ENCODE measurements at regions not wholly inside any gene's neighbourhood (a gene's known extent, or its start where the extent isn't known, plus 50 kb on each side); places are given as distances from the start of the nearest gene placed in this dataset.

DNA sequence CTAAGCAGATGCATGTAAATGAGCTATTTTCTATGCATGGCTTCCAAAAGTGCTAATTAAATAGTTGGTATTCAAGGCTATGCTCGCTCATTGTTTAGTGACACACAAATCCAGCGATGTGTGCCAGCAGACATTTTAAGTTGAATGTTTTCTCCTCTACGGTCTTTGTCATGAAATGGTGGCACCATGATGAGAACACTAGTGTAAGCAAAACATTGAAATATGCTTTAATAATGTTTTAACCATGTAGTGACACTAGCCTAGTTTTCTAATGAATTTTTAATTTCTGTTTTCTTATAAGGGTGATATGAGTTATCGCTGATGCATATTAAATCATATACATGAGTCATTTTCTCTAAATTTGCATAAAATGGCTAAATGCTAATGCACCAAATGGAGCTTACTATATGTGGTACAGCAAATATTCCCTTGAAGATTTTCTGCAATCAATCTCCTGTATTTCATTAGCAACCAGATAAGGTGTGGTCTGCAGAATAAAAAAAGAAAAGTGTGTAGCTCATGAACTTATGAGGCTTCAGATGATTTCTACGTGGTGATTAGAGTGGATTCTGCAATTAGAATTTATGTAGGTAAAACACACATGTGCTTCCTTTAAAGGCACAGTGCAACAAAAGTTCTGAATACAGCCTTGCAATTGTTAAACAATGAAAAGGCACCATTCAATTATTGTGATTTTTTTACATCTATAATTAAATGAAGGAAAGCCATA is 226.6 kb downstream of the MEF2C start:
- DNase-seq (no peak), ATAC-seq (ENCODE audit: low read depth) (no peak)
- intact Hi-C loops (cut with micrococcal nuclease), result no loop called here
- 62% methylated on average over 2 of the region's 5 CpGs; no CpG with 5 or more reads in 1 of the 2 experiments for WGBS, 2 experiments (ENCODE audit: extremely low coverage in 2 of 2, insufficient read length in 1 of 2)
- dilution Hi-C loops (cut with HindIII; ENCODE audit: low sequenced_read_pairs, unreplicated experiment), result no loop called here
- Histone ChIP-seq H4K91ac (ENCODE audit: insufficient read depth, low read depth, low read length) (no peak overlapping the region), H3K18ac (ENCODE audit: low read depth, low read length) (no peak overlapping the region), H3K27me3 (ENCODE audit: control insufficient read depth, insufficient read depth, low read length) (peaks cover 16% of the 10 kb centered on the region), H3K36me3 (ENCODE audit: control insufficient read depth, insufficient read depth, low read length) (no peaks in the 10 kb centered on the region), H2BK5ac (ENCODE audit: low read depth, low read length, poor library complexity, severe bottlenecking) (no peak overlapping the region), H3K79me1 (ENCODE audit: low read depth in 1 of 2, low read length in 2 of 2) (no peaks in the 10 kb centered on the region), H4K20me1 (ENCODE audit: insufficient read depth, low read length) (no peaks in the 10 kb centered on the region), H2AK9ac (replicated peaks; ENCODE audit: low read depth, low read length, poor library complexity) (no peak overlapping the region), H3K9ac (ENCODE audit: low read depth, low read length) (no peak overlapping the region), H3K4me3 (ENCODE audit: insufficient read depth, low read depth, low read length) (no peak overlapping the region), H2BK15ac (ENCODE audit: low read depth, low read length) (no peak overlapping the region), H2AFZ (replicated peaks; ENCODE audit: low read length, poor library complexity) (no peak overlapping the region), H3K14ac (replicated peaks; ENCODE audit: low read depth, low read length) (no peak overlapping the region), H3K56ac (ENCODE audit: extremely low read depth, insufficient read depth, low read length) (no peak overlapping the region), H3K27ac (ENCODE audit: insufficient read depth, low read length) (no peak overlapping the region), H2BK120ac (ENCODE audit: low read depth, low read length) (no peak overlapping the region), H4K5ac (ENCODE audit: low read depth, low read length) (no peak overlapping the region), H3K4me1 (ENCODE audit: control insufficient read depth, insufficient read depth, low read length) (peaks cover 2% of the 10 kb centered on the region; the same call in 1 of the 2 replicates), H3K9me1 (ENCODE audit: insufficient read depth, low read length) (no peaks in the 10 kb centered on the region), H3K9me3 (ENCODE audit: control insufficient read depth, insufficient read depth, low read length) (no peaks in the 10 kb centered on the region), H2BK20ac (ENCODE audit: low read depth, low read length) (no peak overlapping the region), H3K4me2 (ENCODE audit: low read depth, low read length) (no peak overlapping the region), H2AK5ac (ENCODE audit: low read depth, low read length) (no peak overlapping the region), H4K8ac (ENCODE audit: low read depth in 2 of 2, low read length in 2 of 2) (no peak overlapping the region), H3K23ac (ENCODE audit: low read depth, low read length) (no peak overlapping the region), H3K4ac (ENCODE audit: low read depth, low read length) (no peak overlapping the region)
- no TSS peak for BruUV-seq (replicated peaks)
- TF ChIP-seq RFX5 (IDR thresholded peaks at IDR 0.05; ENCODE audit: low read depth, low read length), result no peak
- no peak for TF ChIP-seq RAD21 (IDR thresholded peaks at IDR 0.05; ENCODE audit: low read length)
- TF ChIP-seq CEBPB (IDR thresholded peaks at IDR 0.05; ENCODE audit: low read depth, low read length), result no peak
- TF ChIP-seq SMC3 (IDR thresholded peaks at IDR 0.05; ENCODE audit: low read depth, low read length), result no peak
- POLR2A ChIA-PET (ENCODE audit: unreplicated experiment), result no interaction called here
- in situ Hi-C loops (cut with MboI; ENCODE audit: low sequenced_read_pairs), result no loop called here
- CTCF ChIA-PET, result no interaction called here

All from IMR-90 (cell line).